ENCODE measurements at regions not wholly inside any gene's neighbourhood (a gene's known extent, or its start where the extent isn't known, plus 50 kb on each side); places are given as distances from the start of the nearest gene placed in this dataset.

DNA sequence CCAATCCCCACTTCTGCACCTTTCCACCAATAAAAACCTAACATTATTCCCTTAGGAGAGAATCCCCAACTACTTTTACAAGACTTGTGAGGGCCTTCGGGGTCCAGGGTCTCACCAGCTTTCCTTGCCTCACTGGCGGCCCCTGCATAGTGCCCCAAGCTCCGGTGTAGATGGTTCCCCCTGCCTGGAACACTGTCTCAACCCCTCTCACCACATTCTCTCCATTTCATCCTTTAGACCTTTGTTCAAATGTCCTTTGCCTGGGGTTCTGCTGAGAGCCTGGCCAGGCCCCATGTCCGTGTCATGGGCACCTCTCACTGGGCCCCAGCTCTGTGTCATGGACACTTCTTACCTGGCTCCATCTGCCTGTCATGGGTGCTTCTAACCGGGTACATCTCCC lies 64.5 kb upstream of the SORCS3 start:
- DNase-seq (ENCODE audit: low read depth), result no peak

DNA sequence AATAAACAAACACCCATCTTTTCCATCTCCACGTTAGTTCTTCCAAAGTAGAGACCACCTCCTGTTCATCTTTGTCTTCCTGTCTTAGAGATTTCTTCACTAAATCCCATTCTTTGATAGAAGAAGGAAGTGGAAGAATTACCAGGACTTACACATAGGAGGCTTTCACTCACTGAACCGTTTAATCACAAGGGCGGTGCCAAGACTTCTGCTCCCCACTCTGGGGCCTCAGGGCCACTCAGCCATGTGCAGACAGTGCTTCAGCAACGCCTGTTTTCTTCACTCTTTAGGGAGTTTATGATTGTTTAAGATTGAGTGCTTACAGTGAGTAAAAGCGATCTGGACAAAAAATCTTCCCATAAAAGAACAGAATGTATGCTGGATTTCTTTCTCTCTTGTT lies 63.9 kb upstream of the SORCS3 start:
- no peak for DNase-seq (ENCODE audit: low read depth)

DNA sequence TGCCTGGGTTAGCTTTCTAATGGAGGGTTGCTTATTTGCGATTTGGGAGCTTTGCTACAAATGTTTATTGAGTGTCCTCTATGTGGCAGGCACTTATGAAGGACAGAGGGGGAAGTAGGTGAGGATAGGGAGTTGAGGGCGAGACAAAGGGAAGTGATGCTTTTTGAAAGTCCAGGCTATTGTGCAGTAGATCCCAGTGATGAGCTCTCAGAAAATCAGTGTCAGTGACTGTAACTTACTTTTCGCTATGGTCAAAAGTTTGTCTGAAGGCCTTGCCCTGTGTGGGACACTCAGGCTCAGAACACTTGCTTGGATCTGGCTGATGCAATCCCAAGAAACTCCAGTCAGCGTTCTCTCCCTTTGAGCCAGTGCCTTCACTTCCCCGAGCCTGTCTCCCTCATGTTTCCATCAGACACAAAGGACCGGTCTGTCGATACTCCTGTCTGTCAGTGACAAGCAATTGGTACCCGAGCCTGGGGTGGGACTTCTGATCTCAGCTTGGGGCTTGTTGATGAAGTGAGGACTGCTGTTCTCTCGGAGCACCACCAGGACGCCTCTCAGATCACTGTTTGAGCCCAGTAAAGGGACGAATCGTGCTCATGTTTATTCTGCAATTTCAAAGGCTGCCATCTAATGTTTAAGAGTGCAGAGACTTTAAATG lies 63.1 kb upstream of the SORCS3 start:
- no peak for DNase-seq (ENCODE audit: low read depth)

DNA sequence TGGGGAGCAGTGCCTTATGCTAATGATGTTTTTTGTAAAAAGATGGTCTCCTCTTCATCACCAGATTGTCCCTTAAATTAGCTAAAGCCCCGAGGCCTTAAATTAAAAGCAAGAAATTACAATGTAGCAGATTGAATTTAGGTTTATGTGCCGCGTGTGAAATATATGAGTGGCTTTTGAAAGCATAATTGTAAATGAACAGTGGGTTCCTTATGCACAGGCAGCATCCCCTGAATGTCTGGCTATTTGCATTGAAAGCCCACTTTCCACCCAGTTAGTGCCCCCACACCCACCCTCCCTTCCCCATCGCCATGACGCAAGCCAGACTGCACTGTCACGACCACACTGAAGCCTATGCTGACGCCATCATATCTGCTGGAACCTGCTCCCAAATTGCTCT lies 62.4 kb upstream of the SORCS3 start:
- DNase-seq (ENCODE audit: low read depth), result no peak

DNA sequence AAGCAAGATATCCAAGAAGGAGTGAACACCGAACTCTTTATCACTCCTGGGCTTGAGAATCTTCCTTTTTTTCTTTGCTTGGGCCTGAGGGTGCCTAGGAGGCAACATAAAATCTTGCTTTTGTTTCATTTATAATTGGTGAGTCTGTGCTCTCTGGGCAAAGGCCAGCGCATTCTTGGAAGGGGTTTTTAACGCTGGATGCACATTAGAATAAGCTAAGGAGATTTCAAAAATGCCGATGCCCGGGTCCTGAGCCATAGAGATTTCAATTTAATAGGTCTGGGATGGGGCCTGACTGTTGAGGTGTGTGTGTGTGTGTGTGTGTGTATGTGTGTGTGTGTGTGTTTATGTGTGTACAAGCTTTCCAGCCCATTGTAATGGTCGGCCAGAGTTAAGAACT lies 62.0 kb upstream of the SORCS3 start:
- DNase-seq (ENCODE audit: low read depth), result no peak

DNA sequence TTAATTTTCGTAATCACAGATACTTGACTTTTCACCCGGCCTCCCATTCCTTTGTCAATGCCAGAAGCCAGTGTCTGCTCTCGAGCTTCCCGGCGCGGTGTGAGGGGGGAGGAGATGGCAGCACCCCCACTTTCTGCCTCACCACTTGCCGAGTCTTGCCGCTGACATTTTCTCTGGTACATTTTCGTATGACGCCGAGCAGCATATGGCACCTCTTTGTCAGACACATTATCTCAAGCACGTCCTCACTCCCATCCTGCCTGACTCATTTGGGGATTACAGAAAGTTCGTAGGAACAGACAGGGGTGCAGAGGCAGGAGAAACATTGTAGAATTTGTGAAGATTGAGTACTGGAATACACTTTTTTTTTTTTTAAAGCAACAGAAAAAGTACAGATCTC lies 60.8 kb upstream of the SORCS3 start:
- no peak for DNase-seq (ENCODE audit: low read depth)

DNA sequence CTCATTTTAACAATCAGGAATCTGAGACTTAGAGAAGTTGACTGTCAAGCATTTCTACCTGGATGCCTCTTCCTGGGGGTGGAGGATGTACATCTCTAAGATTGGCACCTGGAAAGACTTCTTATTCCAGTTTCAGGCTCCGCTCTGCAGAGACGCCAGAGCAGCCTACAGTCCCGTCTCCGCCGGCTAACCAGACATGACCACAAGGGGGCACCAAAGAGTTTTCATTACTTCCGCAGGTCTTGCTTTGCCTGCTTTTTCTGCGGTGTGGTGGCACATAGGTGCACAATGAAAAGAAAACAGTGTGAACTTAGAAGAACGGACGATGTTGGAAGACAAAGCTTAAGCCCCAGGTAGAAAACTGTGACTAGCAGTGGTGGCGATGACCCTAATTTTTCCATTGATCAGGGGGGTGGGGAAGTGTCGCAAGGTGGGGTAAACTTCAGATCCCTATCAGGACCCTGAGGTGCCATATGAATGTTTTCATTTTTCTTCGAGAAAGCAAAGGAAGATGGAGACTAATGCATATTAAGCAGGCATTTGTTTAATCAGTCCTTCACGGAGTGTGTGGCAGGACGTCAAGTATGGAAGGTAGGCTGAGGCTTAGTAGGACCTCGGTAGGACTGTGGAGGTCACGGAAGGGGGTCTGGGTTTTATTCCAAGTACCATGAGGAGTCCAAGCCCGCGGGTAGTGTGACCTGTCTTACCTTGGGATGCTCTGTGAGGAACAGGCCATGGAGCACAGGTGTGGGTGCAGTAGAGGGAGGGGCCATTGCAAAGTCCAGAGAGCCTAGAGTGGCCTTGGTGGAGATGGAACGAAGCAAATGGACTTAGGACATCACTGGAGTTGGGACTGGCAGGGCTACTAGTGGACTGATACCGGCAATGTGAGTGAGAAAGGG lies 60.1 kb upstream of the SORCS3 start:
- DNase-seq (ENCODE audit: low read depth), result peak; percentile 23

DNA sequence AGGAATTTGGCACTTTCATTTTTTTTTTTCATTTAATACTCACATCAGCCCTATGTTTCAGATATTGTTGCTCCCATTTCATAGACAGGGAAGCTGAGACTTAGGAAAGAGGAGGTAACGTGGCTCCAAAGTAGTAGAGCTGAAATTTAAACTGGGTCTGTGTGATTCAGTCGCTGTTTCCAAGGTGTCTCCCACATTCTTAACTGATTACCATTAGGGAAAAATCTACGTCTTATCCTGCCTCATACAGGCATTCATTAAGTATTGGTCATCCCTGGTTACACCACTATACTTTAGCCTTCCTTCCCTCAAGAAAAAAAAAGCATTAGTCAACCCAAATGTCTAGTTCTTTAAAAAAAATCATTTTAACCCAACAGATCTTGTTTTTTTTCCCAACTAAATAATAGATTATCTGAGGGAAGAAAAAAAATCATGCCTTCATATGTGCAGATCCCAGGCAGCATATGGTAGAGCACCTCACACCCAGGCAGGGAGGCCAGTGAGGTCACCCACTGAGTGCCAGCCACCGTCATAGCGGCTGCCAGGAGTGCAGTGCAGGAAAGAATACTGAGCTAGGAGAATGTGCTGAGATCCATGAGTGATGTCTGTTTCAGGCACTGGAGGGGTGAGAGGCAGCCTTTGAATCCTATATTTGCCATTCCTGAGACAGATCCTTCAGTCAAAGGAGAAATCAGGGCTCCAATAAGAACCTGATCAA lies 59.0 kb upstream of the SORCS3 start:
- no peak for DNase-seq (ENCODE audit: low read depth)

DNA sequence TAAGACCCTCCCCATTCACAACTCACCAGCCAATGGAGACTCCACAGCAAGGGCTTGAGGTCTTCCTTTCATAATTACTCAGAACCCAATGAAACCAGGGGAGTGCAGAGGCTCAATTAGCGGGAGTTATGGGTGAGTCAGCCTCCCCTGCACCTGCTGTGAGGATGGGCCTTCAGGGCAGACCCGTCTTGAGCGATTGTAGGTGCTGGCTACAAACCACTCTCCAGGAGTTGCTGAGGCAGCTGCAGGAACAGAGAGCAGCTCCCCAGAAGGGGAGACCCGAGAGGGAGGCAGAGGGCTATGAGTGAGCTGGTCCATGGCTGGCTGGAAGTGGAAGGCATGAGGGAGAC lies 58.5 kb upstream of the SORCS3 start:
- no peak for DNase-seq (ENCODE audit: low read depth)

DNA sequence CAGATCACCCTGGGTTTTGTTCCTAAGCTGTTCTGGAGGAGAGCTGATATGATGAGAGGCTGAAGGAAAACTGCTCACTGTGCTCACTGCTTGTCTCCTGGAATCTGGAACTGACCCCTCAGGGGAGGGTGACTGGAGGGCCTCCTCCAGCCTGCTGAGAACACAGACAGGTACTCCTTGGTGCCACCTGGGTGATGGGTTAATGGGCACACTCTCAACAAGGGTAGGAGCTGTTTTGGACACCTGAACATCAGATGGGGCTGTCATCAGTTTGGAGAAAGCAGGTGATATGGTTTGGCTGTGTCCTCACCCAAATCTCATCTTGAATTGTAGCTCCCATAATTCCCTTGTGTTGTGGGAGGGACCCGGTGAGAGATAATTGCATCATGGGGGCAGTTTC lies 58.1 kb upstream of the SORCS3 start:
- no peak for DNase-seq (ENCODE audit: low read depth)

DNA sequence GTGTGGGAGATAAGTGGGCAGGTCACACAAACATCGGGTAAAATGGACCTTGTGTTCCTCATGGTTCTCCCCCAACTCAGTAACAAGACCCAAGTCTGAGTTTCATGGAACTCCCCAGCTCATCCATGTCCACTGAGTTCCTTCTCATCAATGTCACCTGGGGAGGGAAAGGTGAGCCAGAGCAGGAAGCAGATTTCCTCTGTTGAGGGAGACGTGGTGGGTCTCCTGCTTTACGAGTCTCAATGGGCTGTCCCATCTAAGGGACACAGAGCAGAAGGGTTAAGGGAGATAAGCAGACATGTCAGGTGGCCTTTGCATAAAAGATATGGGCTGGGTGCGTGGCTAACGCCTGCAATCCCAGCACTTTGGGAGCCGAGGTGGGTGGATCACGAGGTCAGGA lies 56.5 kb upstream of the SORCS3 start:
- DNase-seq (ENCODE audit: low read depth), result no peak

DNA sequence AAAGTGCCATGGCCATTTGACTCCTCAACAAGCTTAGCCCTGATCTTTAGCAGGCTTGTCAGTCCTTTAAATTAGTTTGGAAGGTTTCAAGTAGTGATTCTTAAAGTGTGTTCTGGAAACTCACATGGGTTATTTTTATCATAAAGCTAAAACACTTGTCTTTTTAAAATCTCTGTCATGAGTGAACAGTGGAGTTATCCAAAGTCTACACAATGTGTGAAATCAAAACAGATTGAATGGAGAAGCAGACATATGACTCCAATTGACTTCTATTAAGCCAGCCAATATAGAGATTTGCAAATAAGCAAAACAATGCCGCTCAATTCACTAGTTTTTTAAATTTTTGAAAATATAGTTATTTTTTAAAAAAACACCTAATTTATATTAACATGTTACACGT lies 53.3 kb upstream of the SORCS3 start:
- no peak for DNase-seq (ENCODE audit: low read depth)

DNA sequence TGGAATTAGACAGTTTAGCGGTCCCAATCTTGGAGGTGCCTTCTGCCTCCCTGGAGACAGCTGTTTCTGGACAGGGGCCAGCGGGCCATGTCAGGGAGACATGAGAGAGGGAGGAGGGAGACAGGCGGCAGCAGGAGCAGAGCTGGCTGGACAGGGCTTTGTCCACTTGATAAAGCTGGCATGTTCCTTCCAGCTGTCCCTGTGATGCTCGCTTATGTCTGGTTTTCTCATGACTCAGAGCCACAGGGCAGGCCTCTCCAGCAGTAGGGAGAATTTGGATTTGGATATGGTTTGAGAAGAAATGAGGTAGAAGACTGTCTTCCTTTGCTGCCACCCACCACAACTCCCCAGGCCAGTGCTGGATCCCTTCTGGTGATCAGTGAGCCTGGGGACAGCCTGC lies 51.7 kb upstream of the SORCS3 start:
- DNase-seq (ENCODE audit: low read depth), result no peak

DNA sequence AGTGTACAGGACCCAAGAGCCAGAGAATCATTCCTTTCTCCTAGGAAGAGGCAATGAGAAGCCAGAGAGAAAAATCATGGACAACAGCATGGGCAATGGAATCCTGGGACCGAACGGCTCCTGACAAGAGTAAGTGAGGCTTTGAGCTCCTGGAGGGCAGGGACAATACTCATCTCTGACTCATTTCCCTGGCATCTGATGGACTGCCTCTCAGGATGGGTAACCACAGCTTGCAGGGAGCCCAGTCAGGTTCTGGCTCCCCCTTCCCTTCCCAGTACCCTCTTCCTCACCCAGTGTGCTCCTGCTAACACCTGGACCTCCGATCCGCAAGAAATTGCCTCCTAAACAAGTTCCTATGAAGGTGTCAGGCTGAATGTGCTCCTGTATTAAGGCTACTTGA lies 51.2 kb upstream of the SORCS3 start:
- DNase-seq (ENCODE audit: low read depth), result peak; percentile 22
